ENCODE measurements at regions not wholly inside any gene's neighbourhood (a gene's known extent, or its start where the extent isn't known, plus 50 kb on each side); places are given as distances from the start of the nearest gene placed in this dataset.
A peak's percentile ranks its signal among the peaks of the same experiment; 100 is the strongest.

GRCh38 chr13:82062772-82063171 is 1721.8 kb upstream of the SPRY2 start:
- Histone ChIP-seq H3K4me3 (no peak overlapping the region), H3K9me2 (ENCODE audit: insufficient read depth) (no peaks in the 10 kb centered on the region; the same call in 1 of the 2 replicates), H2AFZ (no peak overlapping the region), H3K27me3 (ENCODE audit: insufficient read depth) (no peaks in the 10 kb centered on the region), H3F3A (replicated peaks; ENCODE audit: low read depth) (no peaks in the 10 kb centered on the region), H4K20me1 (replicated peaks; ENCODE audit: insufficient read depth) (no peaks in the 10 kb centered on the region), H3K4me1 (ENCODE audit: insufficient read depth) (no peaks in the 10 kb centered on the region), H3K36me3 (ENCODE audit: insufficient read depth) (no peaks in the 10 kb centered on the region), H3K79me2 (replicated peaks; ENCODE audit: insufficient read depth) (no peaks in the 10 kb centered on the region), H3K4me2 (no peak overlapping the region), H3K27ac (ENCODE audit: low read depth) (no peak overlapping the region)
- Mint-ChIP-seq H3K36me3 (ENCODE audit: low read depth) (no peaks in the 10 kb centered on the region), H3K27ac (0 out of 2 replicates have a peak overlapping the region, but pooled peaks have one; percentile 23), H3K27me3 (ENCODE audit: insufficient read depth, low read depth, poor library complexity) (no peaks in the 10 kb centered on the region), H3K4me1 (no peaks in the 10 kb centered on the region), H3K4me3 (no peak overlapping the region), H3K9me3 (no peaks in the 10 kb centered on the region)
- ATAC-seq (no peak), DNase-seq (ENCODE audit: low spot score) (no peak)
- TF ChIP-seq JUNB (IDR thresholded peaks at IDR 0.05; ENCODE audit: unreplicated experiment) (no peak), REST (IDR thresholded peaks at IDR 0.05; ENCODE audit: unreplicated experiment) (no peak), EZH2 (IDR thresholded peaks at IDR 0.05; ENCODE audit: low read depth, unreplicated experiment) (no peak)
- TF ChIP-seq, protein P1, sequence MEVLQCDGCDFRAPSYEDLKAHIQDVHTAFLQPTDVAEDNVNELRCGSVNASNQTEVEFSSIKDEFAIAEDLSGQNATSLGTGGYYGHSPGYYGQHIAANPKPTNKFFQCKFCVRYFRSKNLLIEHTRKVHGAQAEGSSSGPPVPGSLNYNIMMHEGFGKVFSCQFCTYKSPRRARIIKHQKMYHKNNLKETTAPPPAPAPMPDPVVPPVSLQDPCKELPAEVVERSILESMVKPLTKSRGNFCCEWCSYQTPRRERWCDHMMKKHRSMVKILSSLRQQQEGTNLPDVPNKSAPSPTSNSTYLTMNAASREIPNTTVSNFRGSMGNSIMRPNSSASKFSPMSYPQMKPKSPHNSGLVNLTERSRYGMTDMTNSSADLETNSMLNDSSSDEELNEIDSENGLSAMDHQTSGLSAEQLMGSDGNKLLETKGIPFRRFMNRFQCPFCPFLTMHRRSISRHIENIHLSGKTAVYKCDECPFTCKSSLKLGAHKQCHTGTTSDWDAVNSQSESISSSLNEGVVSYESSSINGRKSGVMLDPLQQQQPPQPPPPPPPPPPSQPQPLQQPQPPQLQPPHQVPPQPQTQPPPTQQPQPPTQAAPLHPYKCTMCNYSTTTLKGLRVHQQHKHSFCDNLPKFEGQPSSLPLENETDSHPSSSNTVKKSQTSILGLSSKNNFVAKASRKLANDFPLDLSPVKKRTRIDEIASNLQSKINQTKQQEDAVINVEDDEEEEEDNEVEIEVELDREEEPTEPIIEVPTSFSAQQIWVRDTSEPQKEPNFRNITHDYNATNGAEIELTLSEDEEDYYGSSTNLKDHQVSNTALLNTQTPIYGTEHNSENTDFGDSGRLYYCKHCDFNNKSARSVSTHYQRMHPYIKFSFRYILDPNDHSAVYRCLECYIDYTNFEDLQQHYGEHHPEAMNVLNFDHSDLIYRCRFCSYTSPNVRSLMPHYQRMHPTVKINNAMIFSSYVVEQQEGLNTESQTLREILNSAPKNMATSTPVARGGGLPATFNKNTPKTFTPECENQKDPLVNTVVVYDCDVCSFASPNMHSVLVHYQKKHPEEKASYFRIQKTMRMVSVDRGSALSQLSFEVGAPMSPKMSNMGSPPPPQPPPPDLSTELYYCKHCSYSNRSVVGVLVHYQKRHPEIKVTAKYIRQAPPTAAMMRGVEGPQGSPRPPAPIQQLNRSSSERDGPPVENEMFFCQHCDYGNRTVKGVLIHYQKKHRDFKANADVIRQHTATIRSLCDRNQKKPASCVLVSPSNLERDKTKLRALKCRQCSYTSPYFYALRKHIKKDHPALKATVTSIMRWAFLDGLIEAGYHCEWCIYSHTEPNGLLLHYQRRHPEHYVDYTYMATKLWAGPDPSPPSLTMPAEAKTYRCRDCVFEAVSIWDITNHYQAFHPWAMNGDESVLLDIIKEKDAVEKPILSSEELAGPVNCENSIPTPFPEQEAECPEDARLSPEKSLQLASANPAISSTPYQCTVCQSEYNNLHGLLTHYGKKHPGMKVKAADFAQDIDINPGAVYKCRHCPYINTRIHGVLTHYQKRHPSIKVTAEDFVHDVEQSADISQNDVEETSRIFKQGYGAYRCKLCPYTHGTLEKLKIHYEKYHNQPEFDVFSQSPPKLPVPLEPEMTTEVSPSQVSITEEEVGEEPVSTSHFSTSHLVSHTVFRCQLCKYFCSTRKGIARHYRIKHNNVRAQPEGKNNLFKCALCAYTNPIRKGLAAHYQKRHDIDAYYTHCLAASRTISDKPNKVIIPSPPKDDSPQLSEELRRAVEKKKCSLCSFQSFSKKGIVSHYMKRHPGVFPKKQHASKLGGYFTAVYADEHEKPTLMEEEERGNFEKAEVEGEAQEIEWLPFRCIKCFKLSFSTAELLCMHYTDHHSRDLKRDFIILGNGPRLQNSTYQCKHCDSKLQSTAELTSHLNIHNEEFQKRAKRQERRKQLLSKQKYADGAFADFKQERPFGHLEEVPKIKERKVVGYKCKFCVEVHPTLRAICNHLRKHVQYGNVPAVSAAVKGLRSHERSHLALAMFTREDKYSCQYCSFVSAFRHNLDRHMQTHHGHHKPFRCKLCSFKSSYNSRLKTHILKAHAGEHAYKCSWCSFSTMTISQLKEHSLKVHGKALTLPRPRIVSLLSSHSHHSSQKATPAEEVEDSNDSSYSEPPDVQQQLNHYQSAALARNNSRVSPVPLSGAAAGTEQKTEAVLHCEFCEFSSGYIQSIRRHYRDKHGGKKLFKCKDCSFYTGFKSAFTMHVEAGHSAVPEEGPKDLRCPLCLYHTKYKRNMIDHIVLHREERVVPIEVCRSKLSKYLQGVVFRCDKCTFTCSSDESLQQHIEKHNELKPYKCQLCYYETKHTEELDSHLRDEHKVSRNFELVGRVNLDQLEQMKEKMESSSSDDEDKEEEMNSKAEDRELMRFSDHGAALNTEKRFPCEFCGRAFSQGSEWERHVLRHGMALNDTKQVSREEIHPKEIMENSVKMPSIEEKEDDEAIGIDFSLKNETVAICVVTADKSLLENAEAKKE (CRISPR knock-in tag; IDR thresholded peaks at IDR 0.05), result no peak
